ENCODE measurements at regions not wholly inside any gene's neighbourhood (a gene's known extent, or its start where the extent isn't known, plus 50 kb on each side); places are given as distances from the start of the nearest gene placed in this dataset.

DNA sequence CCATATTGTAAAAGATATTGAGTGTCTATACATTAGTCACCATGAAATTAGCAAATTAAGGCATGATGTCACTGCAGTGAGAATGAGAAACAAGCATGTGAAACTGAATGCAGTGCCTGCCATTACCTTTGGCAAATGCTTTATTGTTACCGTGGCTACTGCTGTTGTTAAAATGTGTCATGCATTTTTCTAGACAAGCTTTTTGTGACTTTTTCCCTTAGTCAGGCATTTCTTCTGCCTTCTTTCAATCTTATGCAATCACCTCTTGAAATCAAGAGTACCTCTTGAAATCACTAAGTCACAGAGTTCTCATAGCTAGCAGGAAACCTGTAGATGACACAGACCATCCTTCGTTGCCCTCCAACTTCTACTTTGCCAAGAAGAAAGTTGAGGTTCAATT lies 461.7 kb upstream of the TENM4 start:
- Histone ChIP-seq H3K27ac (ENCODE audit: low read depth in 1 of 2, low read length in 2 of 2) (no peak overlapping the region), H3K27me3 (ENCODE audit: control insufficient read depth in 4 of 4, insufficient read depth in 4 of 4, low read length in 3 of 4) (no peaks in the 10 kb centered on the region), H3K9ac (ENCODE audit: low read depth in 1 of 2, low read length in 2 of 2) (no peak overlapping the region), H3K4me1 (ENCODE audit: control insufficient read depth in 4 of 4, insufficient read depth in 4 of 4, low read length in 3 of 4) (no peaks in the 10 kb centered on the region), H3K4me3 (ENCODE audit: low read depth in 1 of 3, low read length in 3 of 3) (no peak overlapping the region), H3K36me3 (ENCODE audit: control insufficient read depth in 4 of 4, insufficient read depth in 3 of 4, low read depth in 1 of 4, low read length in 3 of 4) (no peaks in the 10 kb centered on the region), H3K9me3 (ENCODE audit: control insufficient read depth in 4 of 4, low read length in 3 of 4) (no peaks in the 10 kb centered on the region)
- 68% methylated on average over 2 of the region's 2 CpGs for WGBS
- no peak for DNase-seq (ENCODE audit: low spot score)
- TF ChIP-seq YY1 (IDR thresholded peaks at IDR 0.05), result no peak
- TF ChIP-seq, protein P1, sequence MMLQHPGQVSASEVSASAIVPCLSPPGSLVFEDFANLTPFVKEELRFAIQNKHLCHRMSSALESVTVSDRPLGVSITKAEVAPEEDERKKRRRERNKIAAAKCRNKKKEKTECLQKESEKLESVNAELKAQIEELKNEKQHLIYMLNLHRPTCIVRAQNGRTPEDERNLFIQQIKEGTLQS (IDR thresholded peaks at IDR 0.05), result no peak
- TF ChIP-seq GABPA (IDR thresholded peaks at IDR 0.05 in 1 of 2, conservative IDR thresholded peaks at IDR 0.05 in 1 of 2), result no peak
- TF ChIP-seq, protein P2, sequence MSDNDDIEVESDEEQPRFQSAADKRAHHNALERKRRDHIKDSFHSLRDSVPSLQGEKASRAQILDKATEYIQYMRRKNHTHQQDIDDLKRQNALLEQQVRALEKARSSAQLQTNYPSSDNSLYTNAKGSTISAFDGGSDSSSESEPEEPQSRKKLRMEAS (IDR thresholded peaks at IDR 0.05), result no peak
- TF ChIP-seq SP1 (IDR thresholded peaks at IDR 0.05), result no peak
- no peak for TF ChIP-seq JUND (IDR thresholded peaks at IDR 0.05)
- TF ChIP-seq, protein P3, sequence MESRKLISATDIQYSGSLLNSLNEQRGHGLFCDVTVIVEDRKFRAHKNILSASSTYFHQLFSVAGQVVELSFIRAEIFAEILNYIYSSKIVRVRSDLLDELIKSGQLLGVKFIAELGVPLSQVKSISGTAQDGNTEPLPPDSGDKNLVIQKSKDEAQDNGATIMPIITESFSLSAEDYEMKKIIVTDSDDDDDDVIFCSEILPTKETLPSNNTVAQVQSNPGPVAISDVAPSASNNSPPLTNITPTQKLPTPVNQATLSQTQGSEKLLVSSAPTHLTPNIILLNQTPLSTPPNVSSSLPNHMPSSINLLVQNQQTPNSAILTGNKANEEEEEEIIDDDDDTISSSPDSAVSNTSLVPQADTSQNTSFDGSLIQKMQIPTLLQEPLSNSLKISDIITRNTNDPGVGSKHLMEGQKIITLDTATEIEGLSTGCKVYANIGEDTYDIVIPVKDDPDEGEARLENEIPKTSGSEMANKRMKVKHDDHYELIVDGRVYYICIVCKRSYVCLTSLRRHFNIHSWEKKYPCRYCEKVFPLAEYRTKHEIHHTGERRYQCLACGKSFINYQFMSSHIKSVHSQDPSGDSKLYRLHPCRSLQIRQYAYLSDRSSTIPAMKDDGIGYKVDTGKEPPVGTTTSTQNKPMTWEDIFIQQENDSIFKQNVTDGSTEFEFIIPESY (IDR thresholded peaks at IDR 0.05), result no peak
- TF ChIP-seq FOXA1 (IDR thresholded peaks at IDR 0.05), result no peak
- TF ChIP-seq, protein P4, sequence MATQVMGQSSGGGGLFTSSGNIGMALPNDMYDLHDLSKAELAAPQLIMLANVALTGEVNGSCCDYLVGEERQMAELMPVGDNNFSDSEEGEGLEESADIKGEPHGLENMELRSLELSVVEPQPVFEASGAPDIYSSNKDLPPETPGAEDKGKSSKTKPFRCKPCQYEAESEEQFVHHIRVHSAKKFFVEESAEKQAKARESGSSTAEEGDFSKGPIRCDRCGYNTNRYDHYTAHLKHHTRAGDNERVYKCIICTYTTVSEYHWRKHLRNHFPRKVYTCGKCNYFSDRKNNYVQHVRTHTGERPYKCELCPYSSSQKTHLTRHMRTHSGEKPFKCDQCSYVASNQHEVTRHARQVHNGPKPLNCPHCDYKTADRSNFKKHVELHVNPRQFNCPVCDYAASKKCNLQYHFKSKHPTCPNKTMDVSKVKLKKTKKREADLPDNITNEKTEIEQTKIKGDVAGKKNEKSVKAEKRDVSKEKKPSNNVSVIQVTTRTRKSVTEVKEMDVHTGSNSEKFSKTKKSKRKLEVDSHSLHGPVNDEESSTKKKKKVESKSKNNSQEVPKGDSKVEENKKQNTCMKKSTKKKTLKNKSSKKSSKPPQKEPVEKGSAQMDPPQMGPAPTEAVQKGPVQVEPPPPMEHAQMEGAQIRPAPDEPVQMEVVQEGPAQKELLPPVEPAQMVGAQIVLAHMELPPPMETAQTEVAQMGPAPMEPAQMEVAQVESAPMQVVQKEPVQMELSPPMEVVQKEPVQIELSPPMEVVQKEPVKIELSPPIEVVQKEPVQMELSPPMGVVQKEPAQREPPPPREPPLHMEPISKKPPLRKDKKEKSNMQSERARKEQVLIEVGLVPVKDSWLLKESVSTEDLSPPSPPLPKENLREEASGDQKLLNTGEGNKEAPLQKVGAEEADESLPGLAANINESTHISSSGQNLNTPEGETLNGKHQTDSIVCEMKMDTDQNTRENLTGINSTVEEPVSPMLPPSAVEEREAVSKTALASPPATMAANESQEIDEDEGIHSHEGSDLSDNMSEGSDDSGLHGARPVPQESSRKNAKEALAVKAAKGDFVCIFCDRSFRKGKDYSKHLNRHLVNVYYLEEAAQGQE (IDR thresholded peaks at IDR 0.05), result no peak
- TF ChIP-seq FOXA2 (IDR thresholded peaks at IDR 0.05), result no peak

DNA sequence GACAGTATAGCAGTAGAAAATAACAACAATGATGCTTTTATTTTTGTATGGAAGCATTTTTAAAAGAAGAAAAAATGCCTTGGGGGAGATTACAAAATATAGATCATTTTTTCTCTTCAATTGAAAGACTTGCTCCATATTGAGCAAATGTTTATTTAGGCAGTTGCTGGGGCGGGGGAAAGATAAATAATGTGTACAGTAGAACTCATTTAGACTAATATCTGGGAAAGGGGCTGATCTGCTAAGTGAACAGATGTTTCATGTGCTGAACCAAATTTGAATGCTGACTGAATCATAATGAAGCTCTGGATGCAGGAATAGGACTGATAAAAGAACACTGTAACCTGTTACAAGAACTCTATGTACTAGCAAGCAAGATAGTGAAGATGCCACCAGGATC lies 457.1 kb upstream of the TENM4 start:
- Histone ChIP-seq H3K27ac (ENCODE audit: low read depth in 1 of 2, low read length in 2 of 2) (no peak overlapping the region), H3K36me3 (ENCODE audit: control insufficient read depth in 4 of 4, insufficient read depth in 3 of 4, low read depth in 1 of 4, low read length in 3 of 4) (no peaks in the 10 kb centered on the region), H3K27me3 (ENCODE audit: control insufficient read depth in 4 of 4, insufficient read depth in 4 of 4, low read length in 3 of 4) (peaks cover 0 to 3% (median 0%) of the 10 kb centered on the region in 4 donors), H3K4me3 (ENCODE audit: low read depth in 1 of 3, low read length in 3 of 3) (no peak overlapping the region), H3K4me1 (ENCODE audit: control insufficient read depth in 4 of 4, insufficient read depth in 4 of 4, low read length in 3 of 4) (no peaks in the 10 kb centered on the region), H3K9ac (ENCODE audit: low read depth in 1 of 2, low read length in 2 of 2) (no peak overlapping the region), H3K9me3 (ENCODE audit: control insufficient read depth in 4 of 4, low read length in 3 of 4) (no peaks in the 10 kb centered on the region)
- WGBS, result 36% methylated on average over 1 of the region's 1 CpG
- no peak for DNase-seq (ENCODE audit: low spot score)
- TF ChIP-seq, protein P4 (IDR thresholded peaks at IDR 0.05), result no peak
- TF ChIP-seq, protein P5, sequence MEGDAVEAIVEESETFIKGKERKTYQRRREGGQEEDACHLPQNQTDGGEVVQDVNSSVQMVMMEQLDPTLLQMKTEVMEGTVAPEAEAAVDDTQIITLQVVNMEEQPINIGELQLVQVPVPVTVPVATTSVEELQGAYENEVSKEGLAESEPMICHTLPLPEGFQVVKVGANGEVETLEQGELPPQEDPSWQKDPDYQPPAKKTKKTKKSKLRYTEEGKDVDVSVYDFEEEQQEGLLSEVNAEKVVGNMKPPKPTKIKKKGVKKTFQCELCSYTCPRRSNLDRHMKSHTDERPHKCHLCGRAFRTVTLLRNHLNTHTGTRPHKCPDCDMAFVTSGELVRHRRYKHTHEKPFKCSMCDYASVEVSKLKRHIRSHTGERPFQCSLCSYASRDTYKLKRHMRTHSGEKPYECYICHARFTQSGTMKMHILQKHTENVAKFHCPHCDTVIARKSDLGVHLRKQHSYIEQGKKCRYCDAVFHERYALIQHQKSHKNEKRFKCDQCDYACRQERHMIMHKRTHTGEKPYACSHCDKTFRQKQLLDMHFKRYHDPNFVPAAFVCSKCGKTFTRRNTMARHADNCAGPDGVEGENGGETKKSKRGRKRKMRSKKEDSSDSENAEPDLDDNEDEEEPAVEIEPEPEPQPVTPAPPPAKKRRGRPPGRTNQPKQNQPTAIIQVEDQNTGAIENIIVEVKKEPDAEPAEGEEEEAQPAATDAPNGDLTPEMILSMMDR (IDR thresholded peaks at IDR 0.05; ENCODE audit: low read depth, low read length, missing input control), result no peak
- no peak for TF ChIP-seq RAD21 (IDR thresholded peaks at IDR 0.05)
- TF ChIP-seq, protein P2 (IDR thresholded peaks at IDR 0.05), result no peak
- TF ChIP-seq, protein P3 (IDR thresholded peaks at IDR 0.05), result no peak
- TF ChIP-seq GABPA (IDR thresholded peaks at IDR 0.05 in 1 of 2, conservative IDR thresholded peaks at IDR 0.05 in 1 of 2), result no peak
- no peak for TF ChIP-seq HNF4A (conservative IDR thresholded peaks at IDR 0.05)

All from liver (tissue), 8 donors.